Transverse colon (tissue), 3 donors: ENCODE measurements at regions not wholly inside any gene's neighbourhood (a gene's known extent, or its start where the extent isn't known, plus 50 kb on each side); places are given as distances from the start of the nearest gene placed in this dataset.

Experiments used
- EP300 ChIP-seq: sonication (generic); formaldehyde crosslinking; IDR thresholded peaks from one replicate; pipeline ENCODE4 v1.6.1; 2017; ENCODE audit warnings: antibody characterized with exemption, low read depth
- POLR2A ChIP-seq: fragments of 450-650 bp; IDR thresholded peaks from one replicate; pipeline ENCODE4 v1.6.1; 2016; ENCODE audit warnings: antibody characterized with exemption, mild to moderate bottlenecking, moderate library complexity
- TF ChIP-seq, protein P1 (sequence below), 5 experiments: fragments of 200-600 bp in 3 of 5; fragments of 450-650 bp in 2 of 5; sonication (generic) in 3 of 5; IDR thresholded peaks; 1 replicate in 2 of 5; 2 replicates in 3 of 5; pipeline ENCODE4 v1.5.1; 2016 to 2017; ENCODE audit warnings: antibody characterized with exemption in 5 of 5, inconsistent platforms in 3 of 5, mild to moderate bottlenecking in 2 of 5, moderate library complexity in 1 of 5

DNA sequence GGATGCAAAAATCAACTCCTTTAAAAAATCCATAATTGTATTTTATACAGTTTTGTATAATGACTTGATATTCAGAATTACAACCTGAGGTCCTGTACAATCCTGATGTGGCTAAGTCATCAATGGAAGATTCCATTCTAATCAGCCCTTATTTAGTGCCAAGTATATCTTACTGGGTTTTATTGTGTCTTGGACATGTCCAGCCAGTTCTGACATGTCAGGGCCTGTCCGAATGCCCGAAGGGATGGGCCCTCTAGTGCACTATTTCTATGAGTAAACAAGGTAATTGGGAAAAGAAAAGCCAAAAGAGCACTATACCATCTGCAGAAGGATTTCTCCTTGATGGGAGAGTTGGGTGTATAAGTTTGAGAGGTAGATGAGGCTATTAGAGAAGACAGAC lies 412.9 kb downstream of the METTL15 start:
- TF ChIP-seq, protein P1, sequence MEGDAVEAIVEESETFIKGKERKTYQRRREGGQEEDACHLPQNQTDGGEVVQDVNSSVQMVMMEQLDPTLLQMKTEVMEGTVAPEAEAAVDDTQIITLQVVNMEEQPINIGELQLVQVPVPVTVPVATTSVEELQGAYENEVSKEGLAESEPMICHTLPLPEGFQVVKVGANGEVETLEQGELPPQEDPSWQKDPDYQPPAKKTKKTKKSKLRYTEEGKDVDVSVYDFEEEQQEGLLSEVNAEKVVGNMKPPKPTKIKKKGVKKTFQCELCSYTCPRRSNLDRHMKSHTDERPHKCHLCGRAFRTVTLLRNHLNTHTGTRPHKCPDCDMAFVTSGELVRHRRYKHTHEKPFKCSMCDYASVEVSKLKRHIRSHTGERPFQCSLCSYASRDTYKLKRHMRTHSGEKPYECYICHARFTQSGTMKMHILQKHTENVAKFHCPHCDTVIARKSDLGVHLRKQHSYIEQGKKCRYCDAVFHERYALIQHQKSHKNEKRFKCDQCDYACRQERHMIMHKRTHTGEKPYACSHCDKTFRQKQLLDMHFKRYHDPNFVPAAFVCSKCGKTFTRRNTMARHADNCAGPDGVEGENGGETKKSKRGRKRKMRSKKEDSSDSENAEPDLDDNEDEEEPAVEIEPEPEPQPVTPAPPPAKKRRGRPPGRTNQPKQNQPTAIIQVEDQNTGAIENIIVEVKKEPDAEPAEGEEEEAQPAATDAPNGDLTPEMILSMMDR (IDR thresholded peaks at IDR 0.05): no peak
- TF ChIP-seq EP300 (no peak), POLR2A (no peak)
